Lower leg skin (tissue), 3 donors: ENCODE measurements at regions not wholly inside any gene's neighbourhood (a gene's known extent, or its start where the extent isn't known, plus 50 kb on each side); places are given as distances from the start of the nearest gene placed in this dataset.

Source experiments
- POLR2A ChIP-seq, 2 donors: fragments of 450-650 bp; IDR thresholded peaks; one replicate each; pipeline ENCODE4 v1.6.1; 2016 to 2017; ENCODE audit warnings: antibody characterized with exemption in 2 of 2, mild to moderate bottlenecking in 1 of 2, moderate library complexity in 1 of 2
- TF ChIP-seq, protein P1 (sequence below), 3 donors: fragments of 450-650 bp; IDR thresholded peaks; one replicate each; pipeline ENCODE4 v1.5.1; 2016; ENCODE audit warnings: antibody characterized with exemption in 3 of 3, mild to moderate bottlenecking in 3 of 3, moderate library complexity in 2 of 3

DNA sequence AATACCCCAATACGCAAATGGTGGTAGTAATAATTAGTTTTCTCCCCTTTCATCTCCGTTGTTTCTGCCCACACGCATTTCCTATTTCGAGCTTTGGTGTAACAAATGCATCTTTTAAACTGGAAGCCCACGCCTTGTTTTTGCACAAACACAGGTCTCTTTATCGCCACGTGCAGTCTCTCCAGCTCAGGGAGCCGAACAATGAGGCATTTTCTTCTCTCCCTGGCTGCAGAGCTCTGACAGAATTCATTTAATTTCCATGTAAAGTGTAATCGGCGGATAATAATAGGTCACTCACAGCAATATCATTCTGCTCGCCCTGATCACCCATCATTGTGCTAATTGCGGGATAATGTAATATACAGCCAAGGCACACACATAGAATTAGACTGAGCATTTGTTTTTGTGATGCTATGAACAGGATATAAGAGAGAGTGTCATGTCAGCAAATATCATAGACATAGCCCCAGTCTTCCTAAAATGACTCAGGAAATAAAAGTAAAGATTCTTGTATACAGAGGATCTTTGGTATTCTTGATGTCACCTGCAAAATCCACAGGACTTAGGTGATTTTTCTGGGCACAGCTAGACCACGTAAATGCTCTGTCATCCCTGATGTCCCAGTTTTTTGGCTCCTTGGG, 452.6 kb upstream of the CDH11 start:
- TF ChIP-seq, protein P1, sequence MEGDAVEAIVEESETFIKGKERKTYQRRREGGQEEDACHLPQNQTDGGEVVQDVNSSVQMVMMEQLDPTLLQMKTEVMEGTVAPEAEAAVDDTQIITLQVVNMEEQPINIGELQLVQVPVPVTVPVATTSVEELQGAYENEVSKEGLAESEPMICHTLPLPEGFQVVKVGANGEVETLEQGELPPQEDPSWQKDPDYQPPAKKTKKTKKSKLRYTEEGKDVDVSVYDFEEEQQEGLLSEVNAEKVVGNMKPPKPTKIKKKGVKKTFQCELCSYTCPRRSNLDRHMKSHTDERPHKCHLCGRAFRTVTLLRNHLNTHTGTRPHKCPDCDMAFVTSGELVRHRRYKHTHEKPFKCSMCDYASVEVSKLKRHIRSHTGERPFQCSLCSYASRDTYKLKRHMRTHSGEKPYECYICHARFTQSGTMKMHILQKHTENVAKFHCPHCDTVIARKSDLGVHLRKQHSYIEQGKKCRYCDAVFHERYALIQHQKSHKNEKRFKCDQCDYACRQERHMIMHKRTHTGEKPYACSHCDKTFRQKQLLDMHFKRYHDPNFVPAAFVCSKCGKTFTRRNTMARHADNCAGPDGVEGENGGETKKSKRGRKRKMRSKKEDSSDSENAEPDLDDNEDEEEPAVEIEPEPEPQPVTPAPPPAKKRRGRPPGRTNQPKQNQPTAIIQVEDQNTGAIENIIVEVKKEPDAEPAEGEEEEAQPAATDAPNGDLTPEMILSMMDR (IDR thresholded peaks at IDR 0.05) = no peak
- TF ChIP-seq POLR2A (IDR thresholded peaks at IDR 0.05) = no peak
